H1 (cell line): ENCODE measurements at regions not wholly inside any gene's neighbourhood (a gene's known extent, or its start where the extent isn't known, plus 50 kb on each side); places are given as distances from the start of the nearest gene placed in this dataset.

Experiments
- CTCF ChIA-PET: fragments of 300-600 bp; sonication (Branson Sonifier 250); formaldehyde crosslinking; loops from one replicate; lab custom pipeline; 2021; ENCODE audit not compliant: partially characterized antibody; lab: Charles Lee
- POLR2A ChIA-PET: fragments of 300-600 bp; sonication (Branson Sonifier 250); formaldehyde crosslinking; loops from one replicate; lab custom pipeline; 2021; ENCODE audit warnings: inconsistent platforms; ENCODE audit not compliant: partially characterized antibody; lab: Charles Lee
- DNase-seq, 2 experiments: peaks; one replicate each; pipeline versions ENCODE4 v3.0.0 to v3.0.0-alpha.2; 2010 to 2022; ENCODE audit warnings: low spot score in 2 of 2, low read depth in 1 of 2, mixed read lengths in 1 of 2
- FAIRE-seq: peaks from 2 replicates; lab custom pipeline; 2011; peaks lifted over from hg19 to GRCh38; lab: Jason Lieb, UNC
- H2AFZ ChIP-seq: 2 replicates; pipeline ENCODE4 v1.8.1; 2012; ENCODE audit warnings: low read length, inconsistent platforms
- H2AK5ac ChIP-seq: 2 replicates; pipeline ENCODE4 v1.6.1; 2013; ENCODE audit warnings: low read depth, low read length
- H2BK120ac ChIP-seq: replicated peaks from 2 replicates; pipeline ENCODE3; 2013; ENCODE audit warnings: low read depth, low read length, inconsistent platforms
- H2BK12ac ChIP-seq: 2 replicates; pipeline ENCODE4 v1.6.1; 2013; ENCODE audit warnings: low read depth, low read length
- H2BK15ac ChIP-seq: 2 replicates; pipeline ENCODE4 v1.6.1; 2013; ENCODE audit warnings: low read length
- H2BK20ac ChIP-seq: 2 replicates; pipeline ENCODE4 v1.6.1; 2013; ENCODE audit warnings: low read length
- H2BK5ac ChIP-seq: 2 replicates; pipeline ENCODE4 v1.6.1; 2013; ENCODE audit warnings: low read depth, low read length
- H3K14ac ChIP-seq: 2 replicates; pipeline ENCODE4 v1.6.1; 2013; ENCODE audit warnings: inconsistent platforms; ENCODE audit not compliant: insufficient read length
- H3K18ac ChIP-seq: 2 replicates; pipeline ENCODE4 v1.6.1; 2013; ENCODE audit warnings: low read length; ENCODE audit errors: extremely low read depth
- H3K23ac ChIP-seq: 2 replicates; pipeline ENCODE4 v1.6.1; 2013; ENCODE audit warnings: inconsistent platforms; ENCODE audit not compliant: insufficient read length
- H3K23me2 ChIP-seq: 2 replicates; pipeline ENCODE4 v1.6.1; 2013; ENCODE audit warnings: low read depth, low read length
- H3K27ac ChIP-seq: 2 replicates; pipeline ENCODE4 v1.6.1; 2011; ENCODE audit warnings: low read depth, low read length, inconsistent platforms
- H3K27me3 ChIP-seq, 4 experiments: replicated peaks in 1 of 4; 1 replicate in 1 of 4; 2 replicates in 3 of 4; pipeline versions ENCODE4 v1.6.1 to v1.8.1; 2011 to 2013; ENCODE audit warnings: low read length in 3 of 4, mild to moderate bottlenecking in 3 of 4, inconsistent platforms in 2 of 4, mixed read lengths in 2 of 4, moderate library complexity in 1 of 4; ENCODE audit not compliant: control insufficient read depth in 3 of 4, insufficient read depth in 3 of 4; ENCODE audit errors: extremely low read depth in 1 of 4
- H3K36me3 ChIP-seq, 4 experiments: 2 replicates each; pipeline versions ENCODE4 v1.6.1 to v1.8.1; 2011 to 2013; ENCODE audit warnings: mild to moderate bottlenecking in 4 of 4, low read length in 3 of 4, moderate library complexity in 2 of 4, control low read depth in 1 of 4, inconsistent platforms in 1 of 4; ENCODE audit not compliant: insufficient read depth in 4 of 4, control insufficient read depth in 2 of 4
- H3K4ac ChIP-seq: replicated peaks from 2 replicates; pipeline ENCODE3; 2013; ENCODE audit warnings: low read length, low read depth, mixed read lengths, inconsistent platforms; ENCODE audit not compliant: insufficient read length
- H3K4me1 ChIP-seq, 4 experiments: replicated peaks in 1 of 4; 1 replicate in 1 of 4; 2 replicates in 3 of 4; pipeline versions ENCODE4 v1.6.1 to v1.8.1; 2011 to 2013; ENCODE audit warnings: low read length in 3 of 4, inconsistent platforms in 2 of 4, mixed read lengths in 1 of 4; ENCODE audit not compliant: insufficient read depth in 4 of 4, control insufficient read depth in 3 of 4
- H3K4me2 ChIP-seq, 2 experiments: 2 replicates each; pipeline versions ENCODE4 v1.6.1 to v1.8.1; 2011 to 2013; ENCODE audit warnings: low read depth in 2 of 2, low read length in 2 of 2, control low read depth in 1 of 2, inconsistent platforms in 1 of 2, mild to moderate bottlenecking in 1 of 2; ENCODE audit not compliant: insufficient read depth in 1 of 2
- H3K4me3 ChIP-seq, 4 experiments: fragments of 200-600, 300-600 bp in 1 of 4; sonication (generic), shearing (Covaris generic), sonication (Bioruptor Twin) in 1 of 4; 2 replicates each; pipeline versions ENCODE4 v1.5.1 to v1.8.1; 2011 to 2016; ENCODE audit warnings: low read length in 4 of 4, low read depth in 3 of 4, control low read depth in 2 of 4, inconsistent platforms in 2 of 4, mild to moderate bottlenecking in 2 of 4, mixed read lengths in 1 of 4, moderate library complexity in 1 of 4; ENCODE audit not compliant: insufficient read depth in 2 of 4; ENCODE audit errors: extremely low read depth in 1 of 4
- H3K56ac ChIP-seq: replicated peaks from 2 replicates; pipeline ENCODE3; 2013; ENCODE audit warnings: low read depth, mild to moderate bottlenecking, mixed read lengths, low read length, inconsistent platforms; ENCODE audit not compliant: insufficient read length
- H3K79me1 ChIP-seq: 2 replicates; pipeline ENCODE4 v1.6.1; 2013; ENCODE audit warnings: low read depth, low read length, control low read depth
- H3K79me2 ChIP-seq, 2 experiments: 2 replicates each; pipeline versions ENCODE4 v1.6.1 to v1.8.1; 2012 to 2013; ENCODE audit warnings: low read length in 2 of 2, mild to moderate bottlenecking in 2 of 2, inconsistent platforms in 1 of 2; ENCODE audit not compliant: insufficient read depth in 2 of 2, control insufficient read depth in 1 of 2
- H3K9ac ChIP-seq, 4 experiments: replicated peaks in 1 of 4; 1 replicate in 1 of 4; 2 replicates in 3 of 4; pipeline versions ENCODE4 v1.6.1 to v1.8.1; 2011 to 2013; ENCODE audit warnings: low read depth in 3 of 4, low read length in 3 of 4, control low read depth in 2 of 4, mild to moderate bottlenecking in 2 of 4, moderate library complexity in 2 of 4, inconsistent platforms in 1 of 4; ENCODE audit errors: extremely low read depth in 1 of 4
- H3K9me3 ChIP-seq, 2 experiments: 2 replicates each; pipeline versions ENCODE4 v1.6.1 to v1.8.1; 2012 to 2013; ENCODE audit warnings: mild to moderate bottlenecking in 2 of 2, moderate library complexity in 2 of 2, control low read depth in 1 of 2, inconsistent platforms in 1 of 2, low read depth in 1 of 2, low read length in 1 of 2, mixed read lengths in 1 of 2; ENCODE audit not compliant: insufficient read depth in 2 of 2
- H4K20me1 ChIP-seq, 2 experiments: replicated peaks in 1 of 2; 2 replicates each; pipeline versions ENCODE3 to v1.8.1; 2011 to 2013; ENCODE audit warnings: inconsistent platforms in 2 of 2, low read length in 2 of 2, mild to moderate bottlenecking in 1 of 2; ENCODE audit not compliant: insufficient read depth in 2 of 2, control insufficient read depth in 1 of 2
- H4K5ac ChIP-seq: 2 replicates; pipeline ENCODE4 v1.6.1; 2013; ENCODE audit warnings: low read length, low read depth, mixed read lengths, inconsistent platforms; ENCODE audit not compliant: insufficient read length
- H4K8ac ChIP-seq: 2 replicates; pipeline ENCODE4 v1.8.0; 2013; ENCODE audit warnings: mild to moderate bottlenecking, moderate library complexity, low read length, inconsistent platforms; ENCODE audit not compliant: insufficient read depth; ENCODE audit errors: extremely low read depth
- H4K91ac ChIP-seq: replicated peaks from 2 replicates; pipeline ENCODE3; 2013; ENCODE audit warnings: low read length, mixed read lengths, inconsistent platforms; ENCODE audit not compliant: insufficient read length
- BACH1 ChIP-seq: IDR thresholded peaks from 2 replicates; pipeline ENCODE4 v1.6.1; 2012; ENCODE audit warnings: low read length, improper control_type of control experiment
- BRCA1 ChIP-seq: IDR thresholded peaks from 2 replicates; pipeline ENCODE4 v1.6.1; 2012; ENCODE audit warnings: low read depth, low read length, improper control_type of control experiment
- CEBPB ChIP-seq: IDR thresholded peaks from 2 replicates; pipeline ENCODE4 v1.6.1; 2012; ENCODE audit warnings: low read depth, low read length
- CTBP2 ChIP-seq: IDR thresholded peaks from 2 replicates; pipeline ENCODE4 v1.7.0; 2011; ENCODE audit warnings: borderline replicate concordance, mild to moderate bottlenecking, moderate library complexity, mixed read lengths, low read length; ENCODE audit not compliant: insufficient read depth, insufficient read length
- RAD21 ChIP-seq, 2 experiments: IDR thresholded peaks in 1 of 2; conservative IDR thresholded peaks in 1 of 2; 2 replicates each; pipeline ENCODE4 v1.6.1; 2011; ENCODE audit warnings: low read depth in 2 of 2, low read length in 2 of 2, improper control_type of control experiment in 1 of 2, inconsistent platforms in 1 of 2, mild to moderate bottlenecking in 1 of 2, moderate library complexity in 1 of 2
- SIN3A ChIP-seq, 2 experiments: IDR thresholded peaks in 1 of 2; conservative IDR thresholded peaks in 1 of 2; 2 replicates each; pipeline ENCODE4 v1.6.1; 2011 to 2012; ENCODE audit warnings: low read length in 2 of 2, improper control_type of control experiment in 1 of 2, low read depth in 1 of 2, mild to moderate bottlenecking in 1 of 2
- SIX5 ChIP-seq: IDR thresholded peaks from 2 replicates; pipeline ENCODE4 v1.6.1; 2011; ENCODE audit warnings: mild to moderate bottlenecking, low read depth, low read length
- SUZ12 ChIP-seq: fragments of 200-600 bp; sonication (generic); IDR thresholded peaks from 2 replicates; pipeline ENCODE4 v1.6.1; 2012; ENCODE audit warnings: mild to moderate bottlenecking, inconsistent platforms, low read length, moderate library complexity, mixed read lengths
- TAF1 ChIP-seq: IDR thresholded peaks from 2 replicates; pipeline ENCODE4 v1.6.1; 2011; ENCODE audit warnings: mild to moderate bottlenecking, low read depth, low read length
- TAF7 ChIP-seq: optimal IDR thresholded peaks from 2 replicates; pipeline ENCODE3; 2011; ENCODE audit warnings: low read depth, mild to moderate bottlenecking, inconsistent platforms, low read length, moderate library complexity, borderline replicate concordance
- TBP ChIP-seq: IDR thresholded peaks from 2 replicates; pipeline ENCODE4 v1.6.1; 2011; ENCODE audit warnings: low read depth, low read length, improper control_type of control experiment
- TCF12 ChIP-seq: IDR thresholded peaks from 2 replicates; pipeline ENCODE4 v1.6.1; 2011; ENCODE audit warnings: low read depth, mild to moderate bottlenecking, low read length
- WGBS, 2 experiments: shearing (Covaris generic) in 1 of 2; methylation state at CpG; one replicate each; pipeline versions ENCODE4 v1.1.6 to v1.1.7; 2013 to 2015; ENCODE audit warnings: low lambda C conversion rate in 2 of 2, mixed read lengths in 2 of 2, inconsistent platforms in 1 of 2, low coverage in 1 of 2, missing lambda C conversion rate in 1 of 2; ENCODE audit not compliant: insufficient replicate concordance in 2 of 2, insufficient coverage in 1 of 2, insufficient read length in 1 of 2; ENCODE audit errors: extremely low coverage in 1 of 2, missing lambda C conversion rate in 1 of 2; 5-methylcytosine and 5-hydroxymethylcytosine counted together

DNA sequence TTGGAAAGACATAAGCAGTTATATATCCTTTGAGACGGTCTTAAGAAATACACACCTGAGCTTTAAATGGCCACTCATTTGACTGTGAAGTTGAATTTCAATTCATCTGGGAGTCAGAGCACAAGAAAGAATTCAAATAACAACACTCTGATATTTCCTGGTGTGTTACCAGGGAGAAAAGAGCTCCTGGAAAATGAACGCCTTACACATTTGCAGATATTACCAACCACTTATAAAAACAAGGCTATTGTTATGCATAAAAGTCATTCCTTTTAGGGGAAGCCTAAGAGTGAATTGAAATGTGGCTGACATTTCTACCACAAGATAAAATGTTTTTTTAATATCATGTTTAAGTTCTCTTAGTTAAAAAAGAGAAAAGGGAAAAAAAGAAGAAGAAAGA, 229.2 kb upstream of the PLEKHG7 start:
- 91% methylated on average over 2 of the region's 2 CpGs; no CpG with 5 or more reads in 1 of the 2 experiments for WGBS, 2 experiments
- no peaks in the 10 kb centered on the region for H3K36me3 ChIP-seq
- no peaks in the 10 kb centered on the region for H3K79me2 ChIP-seq
- FAIRE-seq: no peak
- H2BK12ac ChIP-seq: no peak overlapping the region
- no peak overlapping the region for H3K23ac ChIP-seq
- H4K20me1 ChIP-seq: no peaks in the 10 kb centered on the region
- no peak for TF ChIP-seq TAF1
- no peak for TF ChIP-seq TCF12
- no peak for TF ChIP-seq CEBPB
- TF ChIP-seq BRCA1: no peak
- TF ChIP-seq SIX5: no peak
- no peak for TF ChIP-seq BACH1
- no peak for TF ChIP-seq TAF7
- no peak for TF ChIP-seq SIN3A (conservative IDR thresholded peaks at IDR 0.05 in 1 of 2, IDR thresholded peaks at IDR 0.05 in 1 of 2; ENCODE audit: low read depth in 1 of 2, low read length in 2 of 2)
- TF ChIP-seq RAD21 (IDR thresholded peaks at IDR 0.05 in 1 of 2, conservative IDR thresholded peaks at IDR 0.05 in 1 of 2; ENCODE audit: low read depth in 2 of 2, low read length in 2 of 2): no peak
- no peak for TF ChIP-seq CTBP2
- no peak for TF ChIP-seq SUZ12
- no peak for TF ChIP-seq TBP
- no peak overlapping the region for H2BK20ac ChIP-seq
- H3K14ac ChIP-seq: no peak overlapping the region
- no peak overlapping the region for H2BK5ac ChIP-seq
- H3K4me3 ChIP-seq: no peak overlapping the region
- POLR2A ChIA-PET: no interaction called here
- H3K4me1 ChIP-seq: peaks cover 0 to 3% (median 1%) of the 10 kb centered on the region in 4 experiments; a peak in 2 of 7 replicates
- no peak overlapping the region for H3K56ac ChIP-seq
- H3K4me2 ChIP-seq: no peak overlapping the region
- H3K27ac ChIP-seq: no peak overlapping the region
- no peak overlapping the region for H2BK120ac ChIP-seq
- no peak overlapping the region for H4K91ac ChIP-seq
- H2BK15ac ChIP-seq: no peak overlapping the region
- H3K23me2 ChIP-seq: no peaks in the 10 kb centered on the region
- H3K79me1 ChIP-seq: no peaks in the 10 kb centered on the region
- CTCF ChIA-PET: interaction anchor here (1.3 kb wide), 1 partner anchor 31 kb away, joined by 3 read pairs; no protein-coding TSS in a partner anchor
- H4K8ac ChIP-seq: no peak overlapping the region
- DNase-seq: no peak
- no peaks in the 10 kb centered on the region; a peak in 1 of 4 replicates for H3K9me3 ChIP-seq
- H3K9ac ChIP-seq: no peak overlapping the region
- no peak overlapping the region for H2AFZ ChIP-seq
- no peak overlapping the region for H3K18ac ChIP-seq
- no peak overlapping the region for H3K4ac ChIP-seq
- H2AK5ac ChIP-seq: no peak overlapping the region
- H3K27me3 ChIP-seq: no peaks in the 10 kb centered on the region
- H4K5ac ChIP-seq: no peak overlapping the region
